Astrocyte (in vitro differentiated cells and primary cell): ENCODE measurements at regions not wholly inside any gene's neighbourhood (a gene's known extent, or its start where the extent isn't known, plus 50 kb on each side); places are given as distances from the start of the nearest gene placed in this dataset.

Source experiments
- CTCF ChIP-seq: IDR thresholded peaks from 2 replicates; pipeline ENCODE4 v1.5.1; 2011; ENCODE audit warnings: low read depth, mild to moderate bottlenecking, inconsistent platforms, low read length, moderate library complexity; ENCODE audit not compliant: insufficient read depth
- EZH2 ChIP-seq: IDR thresholded peaks from 2 replicates; pipeline ENCODE4 v1.6.1; 2012; ENCODE audit warnings: mild to moderate bottlenecking, low read length, inconsistent platforms; ENCODE audit not compliant: insufficient read depth

- no peak for TF ChIP-seq CTCF
- no peak for TF ChIP-seq EZH2
Measured at GRCh38 chr4:137122876-137123275, 409.4 kb downstream of the PCDH18 start.
